OCI-LY7 (cell line): ENCODE measurements at regions not wholly inside any gene's neighbourhood (a gene's known extent, or its start where the extent isn't known, plus 50 kb on each side); places are given as distances from the start of the nearest gene placed in this dataset.
"Not testable (repeated sequence)": the region's sequence is repeated elsewhere in the genome, so short reads cannot be mapped to it uniquely, and the experiment has no call there.

Experiments
- BruUV-seq: library from RNA; stranded (reverse); fragments of 400-500 nt; replicated peaks from 2 replicates; lab custom pipeline; 2021; lab: Mats Ljungman, UMichigan
- CTCF ChIA-PET: fragments of 300-600 bp; sonication (Branson Sonifier 250); formaldehyde crosslinking; loops from one replicate; lab custom pipeline; 2022; ENCODE audit warnings: antibody characterized with exemption; ENCODE audit not compliant: unreplicated experiment; lab: Charles Lee
- POLR2A ChIA-PET: fragments of 300-600 bp; sonication (Branson Sonifier 250); formaldehyde crosslinking; loops from one replicate; lab custom pipeline; 2022; ENCODE audit warnings: antibody characterized with exemption; lab: Charles Lee
- DNase-seq: peaks from one replicate; pipeline ENCODE4 v3.0.0-alpha.2; 2015; ENCODE audit warnings: low spot score
- H2AFZ ChIP-seq: fragments of 200-600 bp; sonication (generic), shearing (Covaris generic); 2 replicates; pipeline ENCODE4 v1.6.1; 2014; ENCODE audit warnings: mild to moderate bottlenecking, antibody characterized with exemption, low read length, moderate library complexity
- H3K27ac ChIP-seq: fragments of 200-600 bp; sonication (generic); 2 replicates; pipeline ENCODE4 v1.5.1; 2014; ENCODE audit warnings: mixed run types, low read depth, mild to moderate bottlenecking, moderate library complexity, low read length, inconsistent platforms; ENCODE audit not compliant: poor library complexity, severe bottlenecking
- H3K36me3 ChIP-seq: fragments of 200-600 bp; sonication (generic); 2 replicates; pipeline ENCODE4 v1.6.1; 2014; ENCODE audit warnings: mild to moderate bottlenecking, antibody characterized with exemption, low read length, moderate library complexity, mixed read lengths; ENCODE audit not compliant: insufficient read depth
- H3K4me1 ChIP-seq: fragments of 200-600 bp; sonication (generic); 2 replicates; pipeline ENCODE4 v1.5.1; 2014; ENCODE audit warnings: mild to moderate bottlenecking, low read length; ENCODE audit not compliant: insufficient read depth, poor library complexity, severe bottlenecking
- H3K4me2 ChIP-seq: fragments of 200-600 bp; sonication (generic); 2 replicates; pipeline ENCODE4 v1.6.1; 2014; ENCODE audit warnings: mild to moderate bottlenecking, low read length
- H3K4me3 ChIP-seq: fragments of 200-600 bp; sonication (generic); 2 replicates; pipeline ENCODE4 v1.5.1; 2014; ENCODE audit warnings: mild to moderate bottlenecking, low read depth, low read length; ENCODE audit not compliant: poor library complexity, severe bottlenecking
- H3K79me2 ChIP-seq: fragments of 200-600 bp; sonication (generic); 2 replicates; pipeline ENCODE4 v1.6.1; 2016; ENCODE audit warnings: low read depth, mild to moderate bottlenecking, low read length, moderate library complexity, mixed read lengths; ENCODE audit not compliant: insufficient read depth
- H3K9me2 ChIP-seq: fragments of 200-600 bp; sonication (generic); 2 replicates; pipeline ENCODE4 v1.6.1; 2016; ENCODE audit warnings: mild to moderate bottlenecking, low read length, mixed read lengths; ENCODE audit not compliant: insufficient read depth
- H3K9me3 ChIP-seq: fragments of 200-600 bp; sonication (generic); 2 replicates; pipeline ENCODE4 v1.6.1; 2014; ENCODE audit warnings: mild to moderate bottlenecking, mixed run types, low read length, mixed read lengths
- H4K20me1 ChIP-seq: fragments of 200-600 bp; sonication (generic); 2 replicates; pipeline ENCODE4 v1.6.1; 2014; ENCODE audit warnings: mild to moderate bottlenecking, antibody characterized with exemption, low read length, moderate library complexity, mixed read lengths; ENCODE audit not compliant: insufficient read depth
- EZH2phosphoT487 ChIP-seq: fragments of 200-600 bp; sonication (generic); IDR thresholded peaks from 2 replicates; pipeline ENCODE4 v1.6.1; 2018; ENCODE audit warnings: low read depth, borderline replicate concordance, mild to moderate bottlenecking, mixed run types, antibody characterized with exemption, low read length, moderate library complexity, mixed read lengths
- intact Hi-C: fragments of 100-400 bp; cut with micrococcal nuclease; formaldehyde crosslinking; loops from one replicate; pipeline ENCODE4 v1.10.0; 2022; ENCODE audit not compliant: unreplicated experiment
- TF ChIP-seq, protein P1 (sequence below): fragments of 200-600 bp; sonication (generic); conservative IDR thresholded peaks from 2 replicates; pipeline ENCODE4 v1.5.1; 2014; ENCODE audit warnings: mild to moderate bottlenecking, antibody characterized with exemption, low read length, moderate library complexity, mixed read lengths

GRCh38 chr14:28243600-28243999 is 523.0 kb upstream of the FOXG1 start:
- no peak for DNase-seq
- no peaks in the 10 kb centered on the region for H3K36me3 ChIP-seq
- peaks cover 10% of the 10 kb centered on the region; the same call in 1 of the 2 replicates for H3K9me3 ChIP-seq
- H3K27ac ChIP-seq, result no peak overlapping the region
- no peak overlapping the region for H2AFZ ChIP-seq
- no peaks in the 10 kb centered on the region for H3K4me1 ChIP-seq
- no peak overlapping the region for H3K4me2 ChIP-seq
- H4K20me1 ChIP-seq, result no peaks in the 10 kb centered on the region
- ChIA-PET POLR2A (interaction anchor here (0.7 kb wide), 1 partner anchor 225 kb away, joined by 3 read pairs; no protein-coding TSS in a partner anchor), CTCF (no interaction called here)
- TF ChIP-seq EZH2phosphoT487, result no peak
- TF ChIP-seq, protein P1, sequence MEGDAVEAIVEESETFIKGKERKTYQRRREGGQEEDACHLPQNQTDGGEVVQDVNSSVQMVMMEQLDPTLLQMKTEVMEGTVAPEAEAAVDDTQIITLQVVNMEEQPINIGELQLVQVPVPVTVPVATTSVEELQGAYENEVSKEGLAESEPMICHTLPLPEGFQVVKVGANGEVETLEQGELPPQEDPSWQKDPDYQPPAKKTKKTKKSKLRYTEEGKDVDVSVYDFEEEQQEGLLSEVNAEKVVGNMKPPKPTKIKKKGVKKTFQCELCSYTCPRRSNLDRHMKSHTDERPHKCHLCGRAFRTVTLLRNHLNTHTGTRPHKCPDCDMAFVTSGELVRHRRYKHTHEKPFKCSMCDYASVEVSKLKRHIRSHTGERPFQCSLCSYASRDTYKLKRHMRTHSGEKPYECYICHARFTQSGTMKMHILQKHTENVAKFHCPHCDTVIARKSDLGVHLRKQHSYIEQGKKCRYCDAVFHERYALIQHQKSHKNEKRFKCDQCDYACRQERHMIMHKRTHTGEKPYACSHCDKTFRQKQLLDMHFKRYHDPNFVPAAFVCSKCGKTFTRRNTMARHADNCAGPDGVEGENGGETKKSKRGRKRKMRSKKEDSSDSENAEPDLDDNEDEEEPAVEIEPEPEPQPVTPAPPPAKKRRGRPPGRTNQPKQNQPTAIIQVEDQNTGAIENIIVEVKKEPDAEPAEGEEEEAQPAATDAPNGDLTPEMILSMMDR, result no peak
- BruUV-seq, result no TSS peak
- H3K79me2 ChIP-seq, result no peaks in the 10 kb centered on the region
- intact Hi-C loops, result no loop called here
- no peaks in the 10 kb centered on the region for H3K9me2 ChIP-seq
- no peak overlapping the region for H3K4me3 ChIP-seq

GRCh38 chr14:28245216-28245615 is 521.4 kb upstream of the FOXG1 start:
- POLR2A ChIA-PET, result no interaction called here
- Histone ChIP-seq H3K4me1 (no peaks in the 10 kb centered on the region), H4K20me1 (no peaks in the 10 kb centered on the region), H3K36me3 (no peaks in the 10 kb centered on the region), H3K9me2 (no peaks in the 10 kb centered on the region), H3K79me2 (no peaks in the 10 kb centered on the region), H3K27ac (no peak overlapping the region), H3K4me2 (no peak overlapping the region), H3K9me3 (peaks cover 7% of the 10 kb centered on the region; the same call in 1 of the 2 replicates), H2AFZ (no peak overlapping the region), H3K4me3 (no peak overlapping the region)
- no TSS peak for BruUV-seq
- intact Hi-C loops, result no loop called here
- TF ChIP-seq EZH2phosphoT487, result no peak
- DNase-seq, result no peak
- CTCF ChIA-PET, result no interaction called here

DNA sequence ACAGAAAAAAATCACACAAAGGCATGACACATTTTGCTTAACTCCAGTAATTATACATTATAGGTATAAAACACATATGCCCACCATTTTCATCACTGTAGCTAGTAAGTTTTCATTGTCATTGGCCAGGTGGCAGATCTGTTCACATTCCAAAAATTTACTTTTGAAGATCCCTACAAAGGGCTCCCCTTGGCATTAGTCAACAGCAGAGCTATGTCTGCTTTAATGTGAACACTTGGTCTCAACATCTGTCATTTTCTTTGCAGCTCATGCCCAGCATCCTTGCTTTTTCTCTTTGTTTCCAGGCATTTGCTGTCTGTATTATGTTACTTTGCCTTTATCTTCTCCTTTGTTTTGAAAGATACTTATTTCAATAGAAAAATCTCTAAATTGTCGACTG is 519.1 kb upstream of the FOXG1 start:
- TF ChIP-seq EZH2phosphoT487, result no peak
- TF ChIP-seq, protein P1, result no peak
- Histone ChIP-seq H3K9me2 (no peaks in the 10 kb centered on the region), H2AFZ (no peak overlapping the region), H3K27ac (no peak overlapping the region), H3K9me3 (peaks cover 7% of the 10 kb centered on the region; the same call in 1 of the 2 replicates), H3K36me3 (no peaks in the 10 kb centered on the region), H3K4me3 (no peak overlapping the region), H3K4me2 (no peak overlapping the region), H4K20me1 (no peaks in the 10 kb centered on the region), H3K79me2 (no peaks in the 10 kb centered on the region), H3K4me1 (no peaks in the 10 kb centered on the region)
- intact Hi-C loops, result no loop called here
- BruUV-seq, result no TSS peak
- POLR2A ChIA-PET, result no interaction called here
- CTCF ChIA-PET, result no interaction called here
- no peak for DNase-seq

GRCh38 chr14:28252124-28252523 is 514.5 kb upstream of the FOXG1 start:
- DNase-seq, BruUV-seq, intact Hi-C loops, H3K79me2 ChIP-seq, POLR2A ChIA-PET, H3K4me1 ChIP-seq, H3K9me2 ChIP-seq, CTCF ChIA-PET, H3K4me2 ChIP-seq, H3K36me3 ChIP-seq, H2AFZ ChIP-seq, H3K4me3 ChIP-seq, H3K27ac ChIP-seq, H4K20me1 ChIP-seq: not testable (repeated sequence)
- peaks cover 27% of the 10 kb centered on the region; the same call in 1 of the 2 replicates for H3K9me3 ChIP-seq
